Kidney (tissue), 13 donors: ENCODE measurements at regions not wholly inside any gene's neighbourhood (a gene's known extent, or its start where the extent isn't known, plus 50 kb on each side); places are given as distances from the start of the nearest gene placed in this dataset.
A peak's percentile ranks its signal among the peaks of the same experiment; 100 is the strongest.

Experiments used
- DNase-seq, 5 donors: peaks; one replicate each; pipeline ENCODE4 v3.0.0-alpha.2; 2013 to 2020
- FAIRE-seq: peaks from 2 replicates; lab custom pipeline; 2012; peaks lifted over from hg19 to GRCh38; lab: Jason Lieb, UNC
- H3K27ac ChIP-seq, 2 donors: one replicate each; pipeline ENCODE4 v1.7.0; 2013; ENCODE audit warnings: low read depth in 2 of 2, low read length in 2 of 2, inconsistent platforms in 1 of 2
- H3K27me3 ChIP-seq: one replicate; pipeline ENCODE4 v1.7.1; 2013; ENCODE audit warnings: low read length, inconsistent platforms; ENCODE audit not compliant: control insufficient read depth, insufficient read depth
- H3K36me3 ChIP-seq, 3 donors: one replicate each; pipeline versions ENCODE4 v1.7.0 to v1.7.1; 2013; ENCODE audit warnings: low read length in 3 of 3, control low read depth in 1 of 3, inconsistent platforms in 1 of 3; ENCODE audit not compliant: insufficient read depth in 3 of 3, control insufficient read depth in 2 of 3
- H3K4me1 ChIP-seq, 3 donors: one replicate each; pipeline versions ENCODE4 v1.7.0 to v1.7.1; 2013; ENCODE audit warnings: low read length in 3 of 3, inconsistent platforms in 1 of 3, low read depth in 1 of 3; ENCODE audit not compliant: control insufficient read depth in 2 of 3, insufficient read depth in 2 of 3
- H3K4me3 ChIP-seq, 3 donors: one replicate each; pipeline versions ENCODE4 v1.7.0 to v1.8.1; 2013; ENCODE audit warnings: low read length in 3 of 3, control low read depth in 1 of 3, inconsistent platforms in 1 of 3
- H3K9ac ChIP-seq, 3 donors: one replicate each; pipeline versions ENCODE4 v1.7.0 to v1.7.1; 2013; ENCODE audit warnings: low read length in 3 of 3, control low read depth in 1 of 3, inconsistent platforms in 1 of 3
- H3K9me3 ChIP-seq, 3 donors: one replicate each; pipeline versions ENCODE4 v1.7.0 to v1.7.1; 2013; ENCODE audit warnings: low read length in 3 of 3, control low read depth in 1 of 3, inconsistent platforms in 1 of 3; ENCODE audit not compliant: control insufficient read depth in 2 of 3, insufficient read depth in 1 of 3
- CTCF ChIP-seq: IDR thresholded peaks from 3 replicates; pipeline ENCODE4 v1.5.1; 2012; ENCODE audit warnings: mild to moderate bottlenecking, moderate library complexity, borderline replicate concordance; ENCODE audit not compliant: insufficient read depth; ENCODE audit errors: extremely low read depth
- intact Hi-C: fragments of 100-400 bp; cut with DNase I; formaldehyde crosslinking; loops from one replicate; pipeline ENCODE4 v1.11.1; 2022
- donor health status: control.
- donor health status: control.
- donor health status: control.
- donor health status: control.
- donor health status: control.
- donor health status: DM: yes; HTN: yes; CAD: no.
- donor health status: Normal renal cell carcinoma (clear cell type).

GRCh38 chr11:128388206-128388815, 199.0 kb downstream of the ETS1 start:
- Histone ChIP-seq H3K27ac (no peak overlapping the region), H3K9me3 (no peaks in the 10 kb centered on the region), H3K4me1 (peaks cover 0 to 7% (median 4%) of the 10 kb centered on the region in 3 donors), H3K9ac (no peak overlapping the region), H3K4me3 (no peak overlapping the region), H3K36me3 (no peaks in the 10 kb centered on the region), H3K27me3 (no peaks in the 10 kb centered on the region)
- FAIRE-seq (no peak), DNase-seq (peak in 2 of 5 donors; percentile 52 to 69)
- TF ChIP-seq CTCF, result no peak
- intact Hi-C loops, result no loop called here

GRCh38 chr11:128379587-128380580, 207.5 kb downstream of the ETS1 start:
- FAIRE-seq, result no peak
- DNase-seq, result no peak
- Histone ChIP-seq H3K4me1 (no peaks in the 10 kb centered on the region), H3K9ac (no peak overlapping the region), H3K27me3 (no peaks in the 10 kb centered on the region), H3K36me3 (no peaks in the 10 kb centered on the region), H3K27ac (no peak overlapping the region), H3K9me3 (peaks cover 0 to 3% (median 0%) of the 10 kb centered on the region in 3 donors), H3K4me3 (no peak overlapping the region)
- TF ChIP-seq CTCF, result no peak
- intact Hi-C loops, result no loop called here

GRCh38 chr11:128375961-128376360, 211.4 kb downstream of the ETS1 start:
- no peak for TF ChIP-seq CTCF
- Histone ChIP-seq H3K9me3 (no peaks in the 10 kb centered on the region), H3K27ac (no peak overlapping the region), H3K27me3 (no peaks in the 10 kb centered on the region), H3K36me3 (no peaks in the 10 kb centered on the region), H3K4me3 (no peak overlapping the region), H3K9ac (no peak overlapping the region), H3K4me1 (no peaks in the 10 kb centered on the region)
- no peak for DNase-seq
- intact Hi-C loops, result no loop called here
- no peak for FAIRE-seq
